ENCODE measurements at regions not wholly inside any gene's neighbourhood (a gene's known extent, or its start where the extent isn't known, plus 50 kb on each side); places are given as distances from the start of the nearest gene placed in this dataset.
"Not testable (repeated sequence)": the region's sequence is repeated elsewhere in the genome, so short reads cannot be mapped to it uniquely, and the experiment has no call there.

- TF ChIP-seq TOX (CRISPR knock-in tag; IDR thresholded peaks at IDR 0.05; ENCODE audit: borderline replicate concordance); ZNF8 (CRISPR knock-in tag; IDR thresholded peaks at IDR 0.05); PATZ1 (CRISPR knock-in tag; IDR thresholded peaks at IDR 0.05; ENCODE audit: borderline replicate concordance); ZNF565 (CRISPR knock-in tag; conservative IDR thresholded peaks at IDR 0.05; ENCODE audit: low read depth); ARNTL (CRISPR knock-in tag; IDR thresholded peaks at IDR 0.05; ENCODE audit: borderline replicate concordance, low read depth); ZFP30 (CRISPR knock-in tag; IDR thresholded peaks at IDR 0.05); CSRNP3 (CRISPR knock-in tag; IDR thresholded peaks at IDR 0.05); SNAI2 (CRISPR knock-in tag; IDR thresholded peaks at IDR 0.05); PPARA (CRISPR knock-in tag; IDR thresholded peaks at IDR 0.05; ENCODE audit: borderline replicate concordance); ISL1 (CRISPR knock-in tag; IDR thresholded peaks at IDR 0.05); TSHZ2 (CRISPR knock-in tag; IDR thresholded peaks at IDR 0.05); ZFP3 (CRISPR knock-in tag; IDR thresholded peaks at IDR 0.05); RARB (CRISPR knock-in tag; IDR thresholded peaks at IDR 0.05): not testable (repeated sequence)
- TF ChIP-seq, protein P1, sequence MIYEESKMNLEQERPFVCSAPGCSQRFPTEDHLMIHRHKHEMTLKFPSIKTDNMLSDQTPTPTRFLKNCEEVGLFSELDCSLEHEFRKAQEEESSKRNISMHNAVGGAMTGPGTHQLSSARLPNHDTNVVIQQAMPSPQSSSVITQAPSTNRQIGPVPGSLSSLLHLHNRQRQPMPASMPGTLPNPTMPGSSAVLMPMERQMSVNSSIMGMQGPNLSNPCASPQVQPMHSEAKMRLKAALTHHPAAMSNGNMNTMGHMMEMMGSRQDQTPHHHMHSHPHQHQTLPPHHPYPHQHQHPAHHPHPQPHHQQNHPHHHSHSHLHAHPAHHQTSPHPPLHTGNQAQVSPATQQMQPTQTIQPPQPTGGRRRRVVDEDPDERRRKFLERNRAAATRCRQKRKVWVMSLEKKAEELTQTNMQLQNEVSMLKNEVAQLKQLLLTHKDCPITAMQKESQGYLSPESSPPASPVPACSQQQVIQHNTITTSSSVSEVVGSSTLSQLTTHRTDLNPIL (CRISPR knock-in tag; IDR thresholded peaks at IDR 0.05; ENCODE audit: low read depth): not testable (repeated sequence)
These were observed 123.7 kb upstream of the MTLN start for GRCh38 chr2:110336071-110336470.
